ENCODE measurements at regions not wholly inside any gene's neighbourhood (a gene's known extent, or its start where the extent isn't known, plus 50 kb on each side); places are given as distances from the start of the nearest gene placed in this dataset.

- TF ChIP-seq, protein P1, sequence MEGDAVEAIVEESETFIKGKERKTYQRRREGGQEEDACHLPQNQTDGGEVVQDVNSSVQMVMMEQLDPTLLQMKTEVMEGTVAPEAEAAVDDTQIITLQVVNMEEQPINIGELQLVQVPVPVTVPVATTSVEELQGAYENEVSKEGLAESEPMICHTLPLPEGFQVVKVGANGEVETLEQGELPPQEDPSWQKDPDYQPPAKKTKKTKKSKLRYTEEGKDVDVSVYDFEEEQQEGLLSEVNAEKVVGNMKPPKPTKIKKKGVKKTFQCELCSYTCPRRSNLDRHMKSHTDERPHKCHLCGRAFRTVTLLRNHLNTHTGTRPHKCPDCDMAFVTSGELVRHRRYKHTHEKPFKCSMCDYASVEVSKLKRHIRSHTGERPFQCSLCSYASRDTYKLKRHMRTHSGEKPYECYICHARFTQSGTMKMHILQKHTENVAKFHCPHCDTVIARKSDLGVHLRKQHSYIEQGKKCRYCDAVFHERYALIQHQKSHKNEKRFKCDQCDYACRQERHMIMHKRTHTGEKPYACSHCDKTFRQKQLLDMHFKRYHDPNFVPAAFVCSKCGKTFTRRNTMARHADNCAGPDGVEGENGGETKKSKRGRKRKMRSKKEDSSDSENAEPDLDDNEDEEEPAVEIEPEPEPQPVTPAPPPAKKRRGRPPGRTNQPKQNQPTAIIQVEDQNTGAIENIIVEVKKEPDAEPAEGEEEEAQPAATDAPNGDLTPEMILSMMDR (conservative IDR thresholded peaks at IDR 0.05 in 1 of 2, IDR thresholded peaks at IDR 0.05 in 1 of 2; ENCODE audit: extremely low read depth in 1 of 2, insufficient read depth in 1 of 2, low read depth in 1 of 2, low read length in 2 of 2), result no peak
- TF ChIP-seq EZH2 (IDR thresholded peaks at IDR 0.05; ENCODE audit: borderline replicate concordance, low read length), result no peak
Observed at GRCh38 chr6:26241033-26241895, 123.7 kb upstream of the BTN3A2 start.
